ENCODE measurements at regions not wholly inside any gene's neighbourhood (a gene's known extent, or its start where the extent isn't known, plus 50 kb on each side); places are given as distances from the start of the nearest gene placed in this dataset.
"Not testable (repeated sequence)": the region's sequence is repeated elsewhere in the genome, so short reads cannot be mapped to it uniquely, and the experiment has no call there.

GRCh38 chr3:102687851-102688555 lies 253.2 kb downstream of the ZPLD1 start:
- DNase-seq: no peak

- DNase-seq: no peak
Measured at GRCh38 chr3:102688556-102688930, 253.7 kb downstream of the ZPLD1 start.

GRCh38 chr3:102691507-102691906 lies 256.7 kb downstream of the ZPLD1 start:
- no peak for DNase-seq

GRCh38 chr3:102699104-102699818 lies 264.4 kb downstream of the ZPLD1 start:
- no peak for DNase-seq

GRCh38 chr3:102699819-102700140 lies 265.0 kb downstream of the ZPLD1 start:
- no peak for DNase-seq

GRCh38 chr3:102712896-102713295 lies 278.1 kb downstream of the ZPLD1 start:
- no peak for DNase-seq

GRCh38 chr3:102714567-102714966 lies 279.8 kb downstream of the ZPLD1 start:
- peak; percentile 82 for DNase-seq

- no peak for DNase-seq
Measured at GRCh38 chr3:102715030-102715697, 280.3 kb downstream of the ZPLD1 start.

GRCh38 chr3:102718651-102719050 lies 283.8 kb downstream of the ZPLD1 start:
- no peak for DNase-seq

GRCh38 chr3:102722317-102722716 lies 287.5 kb downstream of the ZPLD1 start:
- DNase-seq: no peak

GRCh38 chr3:102727340-102727739 lies 292.5 kb downstream of the ZPLD1 start:
- no peak for DNase-seq

- DNase-seq: not testable (repeated sequence)
Measured at GRCh38 chr3:102732581-102732980, 297.8 kb downstream of the ZPLD1 start.

GRCh38 chr3:102733791-102734563 lies 299.2 kb downstream of the ZPLD1 start:
- DNase-seq: no peak

GRCh38 chr3:102735311-102735710 lies 300.5 kb downstream of the ZPLD1 start:
- no peak for DNase-seq

GRCh38 chr3:102736288-102736974 lies 301.6 kb downstream of the ZPLD1 start:
- DNase-seq: no peak

- no peak for DNase-seq
Measured at GRCh38 chr3:102736975-102737304, 302.1 kb downstream of the ZPLD1 start.

GRCh38 chr3:102737353-102737752 lies 302.5 kb downstream of the ZPLD1 start:
- DNase-seq: no peak

GRCh38 chr3:102741105-102741504 lies 306.3 kb downstream of the ZPLD1 start:
- no peak for DNase-seq

GRCh38 chr3:102741694-102742093 lies 306.9 kb downstream of the ZPLD1 start:
- no peak for DNase-seq

GRCh38 chr3:102745881-102746280 lies 311.1 kb downstream of the ZPLD1 start:
- DNase-seq: no peak

- no peak for DNase-seq
Measured at GRCh38 chr3:102747611-102748010, 312.8 kb downstream of the ZPLD1 start.

- DNase-seq: no peak
Measured at GRCh38 chr3:102748646-102749045, 313.8 kb downstream of the ZPLD1 start.

Data from skin of body (tissue), 1 donor.